ENCODE measurements at regions not wholly inside any gene's neighbourhood (a gene's known extent, or its start where the extent isn't known, plus 50 kb on each side); places are given as distances from the start of the nearest gene placed in this dataset.

GRCh38 chr2:220282236-220282635 is 654.8 kb downstream of the SLC4A3 start:
- TF ChIP-seq CTCF (IDR thresholded peaks at IDR 0.05; ENCODE audit: partially characterized antibody, unreplicated experiment), result no peak
- peaks cover 4% of the 10 kb centered on the region for H3K4me1 Mint-ChIP-seq (ENCODE audit: low read depth, unreplicated experiment)
- H3K36me3 Mint-ChIP-seq (ENCODE audit: unreplicated experiment), result no peaks in the 10 kb centered on the region
- no peak overlapping the region for H3K27ac Mint-ChIP-seq (ENCODE audit: unreplicated experiment)
- H3K4me3 Mint-ChIP-seq (ENCODE audit: unreplicated experiment), result no peak overlapping the region
- no peaks in the 10 kb centered on the region for H3K9me3 Mint-ChIP-seq (ENCODE audit: unreplicated experiment)
- H3K27me3 Mint-ChIP-seq (ENCODE audit: unreplicated experiment), result no peaks in the 10 kb centered on the region
- DNase-seq, result no peak

- Mint-ChIP-seq H3K36me3 (ENCODE audit: unreplicated experiment) (peaks cover 4% of the 10 kb centered on the region), H3K4me3 (ENCODE audit: unreplicated experiment) (no peak overlapping the region), H3K27me3 (ENCODE audit: unreplicated experiment) (no peaks in the 10 kb centered on the region), H3K4me1 (ENCODE audit: low read depth, unreplicated experiment) (peaks cover 12% of the 10 kb centered on the region), H3K27ac (ENCODE audit: unreplicated experiment) (no peak overlapping the region), H3K9me3 (ENCODE audit: unreplicated experiment) (no peaks in the 10 kb centered on the region)
- TF ChIP-seq CTCF (IDR thresholded peaks at IDR 0.05; ENCODE audit: partially characterized antibody, unreplicated experiment), result no peak
- DNase-seq, result no peak
Measured at GRCh38 chr2:220293966-220294365, 666.5 kb downstream of the SLC4A3 start.

- no peak for DNase-seq
- Mint-ChIP-seq H3K27me3 (ENCODE audit: unreplicated experiment) (peaks cover 2% of the 10 kb centered on the region), H3K9me3 (ENCODE audit: unreplicated experiment) (no peaks in the 10 kb centered on the region), H3K4me1 (ENCODE audit: low read depth, unreplicated experiment) (peaks cover 12% of the 10 kb centered on the region), H3K27ac (ENCODE audit: unreplicated experiment) (peak overlapping the region; percentile 6), H3K4me3 (ENCODE audit: unreplicated experiment) (no peak overlapping the region), H3K36me3 (ENCODE audit: unreplicated experiment) (peaks cover 4% of the 10 kb centered on the region)
- TF ChIP-seq CTCF (IDR thresholded peaks at IDR 0.05; ENCODE audit: partially characterized antibody, unreplicated experiment), result no peak
Measured at GRCh38 chr2:220296174-220296573, 668.7 kb downstream of the SLC4A3 start.

GRCh38 chr2:220297093-220297492 is 669.7 kb downstream of the SLC4A3 start:
- Mint-ChIP-seq H3K27me3 (ENCODE audit: unreplicated experiment) (peaks cover 2% of the 10 kb centered on the region), H3K4me1 (ENCODE audit: low read depth, unreplicated experiment) (peaks cover 12% of the 10 kb centered on the region), H3K9me3 (ENCODE audit: unreplicated experiment) (no peaks in the 10 kb centered on the region), H3K36me3 (ENCODE audit: unreplicated experiment) (peaks cover 4% of the 10 kb centered on the region), H3K4me3 (ENCODE audit: unreplicated experiment) (no peak overlapping the region), H3K27ac (ENCODE audit: unreplicated experiment) (no peak overlapping the region)
- DNase-seq, result no peak
- TF ChIP-seq CTCF (IDR thresholded peaks at IDR 0.05; ENCODE audit: partially characterized antibody, unreplicated experiment), result no peak

GRCh38 chr2:220300806-220301205 is 673.4 kb downstream of the SLC4A3 start:
- Mint-ChIP-seq H3K36me3 (ENCODE audit: unreplicated experiment) (no peaks in the 10 kb centered on the region), H3K9me3 (ENCODE audit: unreplicated experiment) (no peaks in the 10 kb centered on the region)

More at GRCh38 chr2:220300806-220301205, 673.4 kb downstream of the SLC4A3 start:
- Mint-ChIP-seq H3K27me3 (ENCODE audit: unreplicated experiment) (peaks cover 2% of the 10 kb centered on the region), H3K27ac (ENCODE audit: unreplicated experiment) (no peak overlapping the region), H3K4me3 (ENCODE audit: unreplicated experiment) (no peak overlapping the region), H3K4me1 (ENCODE audit: low read depth, unreplicated experiment) (peaks cover 9% of the 10 kb centered on the region)
- TF ChIP-seq CTCF (IDR thresholded peaks at IDR 0.05; ENCODE audit: partially characterized antibody, unreplicated experiment), result no peak
- DNase-seq, result no peak
